ENCODE measurements at regions not wholly inside any gene's neighbourhood (a gene's known extent, or its start where the extent isn't known, plus 50 kb on each side); places are given as distances from the start of the nearest gene placed in this dataset.
"Not testable (repeated sequence)": the region's sequence is repeated elsewhere in the genome, so short reads cannot be mapped to it uniquely, and the experiment has no call there.

DNA sequence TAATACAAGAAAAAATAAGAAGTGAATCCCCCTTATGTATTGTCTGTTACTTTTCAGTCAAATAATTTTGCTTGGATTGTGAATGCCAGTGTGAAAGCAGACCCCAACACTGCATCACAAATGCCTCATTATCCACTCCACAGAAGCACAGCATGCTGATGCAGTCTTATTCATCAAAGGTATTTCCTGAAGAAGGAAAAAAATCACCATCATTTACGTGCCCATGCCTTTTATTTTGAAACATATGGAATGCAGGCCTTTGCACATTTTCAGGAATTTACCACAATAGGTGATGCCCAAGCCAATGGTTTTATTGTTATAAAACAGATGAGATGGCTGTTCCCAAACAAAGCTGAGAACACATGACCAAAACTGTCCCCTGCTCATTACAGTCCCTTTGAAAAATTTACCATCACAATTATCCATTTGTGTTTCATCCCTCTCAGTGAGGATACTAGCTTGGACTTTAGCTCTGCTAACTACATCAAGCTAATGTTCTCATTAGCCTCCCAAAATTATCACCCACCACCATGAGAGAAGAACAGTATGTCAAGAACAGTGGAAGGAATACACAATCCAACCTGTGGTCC lies 180.6 kb upstream of the HTR1E start:
- no peak for ATAC-seq (ENCODE audit: poor library complexity)
- intact Hi-C loops (cut with DNase I), result no loop called here

DNA sequence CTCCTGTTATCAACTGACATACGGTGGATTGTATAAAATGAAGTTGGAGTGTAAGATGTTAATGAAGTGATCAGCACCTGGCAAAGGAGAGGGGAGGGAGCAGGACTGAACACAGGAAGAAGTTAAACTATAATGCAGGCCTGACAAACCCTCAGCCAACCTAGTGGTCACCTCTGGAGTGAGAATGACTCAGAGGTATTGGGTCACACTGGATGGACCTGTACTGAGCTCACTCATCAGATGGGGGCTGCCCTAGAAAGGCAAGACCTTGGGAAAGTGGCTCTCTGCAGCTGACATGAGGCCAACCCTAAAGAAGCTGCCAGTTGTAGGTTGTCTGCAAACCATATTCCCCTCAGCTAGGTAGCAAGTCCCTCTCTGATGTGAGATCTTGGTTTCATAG lies 193.3 kb upstream of the HTR1E start:
- intact Hi-C loops (cut with DNase I), result no loop called here
- ATAC-seq (ENCODE audit: poor library complexity), result no peak
- no peak for DNase-seq

More for the DNA sequence above, 180.6 kb upstream of the HTR1E start:
- DNase-seq, result no peak

DNA sequence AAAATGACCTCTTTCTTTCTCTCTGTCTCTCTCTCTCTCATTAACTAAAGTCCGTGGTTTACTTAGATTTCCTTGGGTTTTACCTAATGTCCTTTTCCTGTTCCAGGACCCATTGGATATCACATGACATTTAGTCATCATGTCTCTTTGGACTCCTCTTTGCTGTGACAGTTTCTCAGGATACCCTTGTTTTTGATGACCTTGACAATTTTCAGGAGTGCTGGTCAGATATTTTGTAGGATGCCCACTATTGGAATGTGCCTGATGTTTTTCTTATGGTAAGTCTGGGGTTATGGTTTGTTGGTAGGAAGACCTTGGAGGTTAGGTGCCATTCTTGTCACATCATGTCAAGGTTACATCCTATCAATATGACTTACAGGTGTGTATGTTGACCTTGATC lies 199.2 kb upstream of the HTR1E start:
- DNase-seq, result no peak
- intact Hi-C loops (cut with DNase I), result no loop called here
- no peak for ATAC-seq (ENCODE audit: poor library complexity)

DNA sequence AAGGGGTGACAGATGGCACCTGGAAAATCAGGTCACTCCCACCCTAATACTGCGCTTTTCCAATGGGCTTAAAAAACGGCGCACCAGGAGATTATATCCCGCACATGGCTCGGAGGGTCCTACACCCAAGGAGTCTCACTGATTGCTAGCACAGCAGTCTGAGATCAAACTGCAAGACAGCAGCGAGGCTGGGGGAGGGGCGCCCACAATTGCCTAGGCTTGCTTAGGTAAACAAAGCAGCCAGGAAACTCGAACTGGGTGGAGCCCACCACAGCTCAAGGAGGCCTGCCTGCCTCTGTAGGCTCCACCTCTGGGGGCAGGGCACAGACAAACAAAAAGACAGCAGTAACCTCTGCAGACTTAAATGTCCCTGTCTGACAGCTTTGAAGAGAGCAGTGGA lies 205.7 kb upstream of the HTR1E start:
- ATAC-seq (ENCODE audit: poor library complexity); DNase-seq; intact Hi-C loops (cut with DNase I): not testable (repeated sequence)

DNA sequence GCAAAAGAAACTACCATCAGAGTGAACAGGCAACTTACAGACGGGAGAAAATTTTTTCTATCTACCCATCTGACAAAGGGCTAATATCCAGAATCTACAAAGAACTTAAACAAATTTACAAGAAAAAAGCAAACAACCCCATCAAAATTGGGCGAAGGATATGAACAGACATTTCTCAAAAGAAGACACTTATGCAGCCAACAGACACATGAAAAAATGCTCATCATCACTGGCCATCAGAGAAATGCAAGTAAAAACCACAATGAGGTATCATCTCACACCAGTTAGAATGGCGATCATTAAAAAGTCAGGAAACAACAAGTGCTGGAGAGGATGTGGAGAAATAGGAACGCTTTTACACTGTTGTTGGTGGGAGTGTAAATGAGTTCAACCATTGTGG lies 206.6 kb upstream of the HTR1E start:
- ATAC-seq (ENCODE audit: poor library complexity); DNase-seq; intact Hi-C loops (cut with DNase I): not testable (repeated sequence)

DNA sequence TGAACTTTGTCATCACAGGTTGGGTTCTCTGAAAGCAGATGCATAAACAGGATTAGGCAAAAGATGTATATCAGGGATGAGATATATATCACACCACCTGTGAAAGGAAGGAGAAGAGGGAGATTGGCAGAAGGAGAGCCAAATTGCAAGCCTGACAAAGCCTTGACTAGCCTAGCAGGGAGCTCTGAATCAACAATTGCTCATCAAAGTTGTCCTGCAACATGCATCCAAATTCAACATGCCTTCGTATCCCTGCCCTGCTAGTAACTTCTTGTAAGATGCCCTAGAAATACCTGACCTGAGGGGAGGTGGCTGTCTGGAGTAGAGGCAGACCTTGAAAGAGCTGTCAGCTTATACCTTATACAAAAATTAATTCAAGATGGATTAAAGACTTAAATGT lies 207.1 kb upstream of the HTR1E start:
- intact Hi-C loops (cut with DNase I), result no loop called here
- no peak for DNase-seq
- no peak for ATAC-seq (ENCODE audit: poor library complexity)

DNA sequence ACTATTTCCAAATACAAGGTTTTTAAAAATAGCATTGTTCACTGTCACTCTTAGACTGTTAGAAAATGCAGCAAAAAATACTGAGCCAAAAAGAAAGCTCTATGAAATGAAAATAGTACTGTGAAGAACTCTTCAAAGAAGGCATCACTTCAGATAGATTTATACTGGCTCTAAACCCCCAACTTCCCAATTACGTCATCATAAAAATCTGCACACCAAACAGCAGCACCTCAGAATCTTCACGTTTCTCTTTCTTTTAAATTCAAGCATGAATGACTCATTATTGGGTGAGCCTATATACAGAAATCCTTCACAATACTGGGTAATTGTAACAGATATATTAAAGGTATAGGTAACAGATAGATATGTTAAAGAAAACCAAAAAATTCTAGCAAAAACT lies 208.4 kb upstream of the HTR1E start:
- intact Hi-C loops (cut with DNase I), result no loop called here
- ATAC-seq (ENCODE audit: poor library complexity) (no peak), DNase-seq (no peak)

DNA sequence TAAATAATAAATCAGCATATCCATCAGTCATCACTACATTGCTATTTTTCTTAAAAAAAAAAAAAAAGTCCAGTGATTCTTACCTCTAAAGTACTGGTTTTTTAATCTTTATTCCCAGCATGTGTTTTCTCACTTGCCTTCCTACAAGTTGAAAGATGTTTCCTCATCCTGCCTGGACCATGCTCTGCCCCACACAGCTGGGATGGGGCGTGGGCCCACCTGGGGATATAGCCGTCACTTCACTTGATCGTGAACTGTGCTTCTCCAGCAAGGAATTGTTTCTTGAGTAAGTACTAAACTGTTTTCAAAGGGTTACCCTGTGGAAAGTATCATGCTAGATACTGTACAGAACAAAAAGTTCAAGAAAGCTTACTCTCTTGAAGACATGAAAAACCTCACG lies 212.6 kb upstream of the HTR1E start:
- DNase-seq, result no peak
- intact Hi-C loops (cut with DNase I), result no loop called here
- ATAC-seq (ENCODE audit: poor library complexity), result no peak

DNA sequence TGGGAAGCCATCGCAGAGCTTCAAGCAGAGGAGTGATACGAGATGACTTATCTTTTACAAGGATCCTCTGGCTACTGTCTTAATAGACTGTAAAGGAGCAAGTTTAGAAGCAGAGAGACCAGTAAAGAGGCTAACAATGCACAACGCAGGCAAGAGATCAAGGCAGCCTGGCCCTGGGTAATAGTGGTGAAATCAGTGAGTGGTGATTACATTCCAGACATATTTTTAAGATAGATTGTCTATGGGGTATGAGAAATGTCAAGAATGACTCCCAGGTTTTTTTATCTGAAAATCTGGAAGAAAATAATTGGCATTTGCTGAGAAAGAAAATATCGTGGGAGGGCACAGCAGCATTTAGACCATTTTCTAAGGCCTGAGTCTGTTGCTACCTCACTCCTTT lies 213.6 kb upstream of the HTR1E start:
- no peak for ATAC-seq (ENCODE audit: poor library complexity)
- intact Hi-C loops (cut with DNase I), result no loop called here
- DNase-seq, result no peak

DNA sequence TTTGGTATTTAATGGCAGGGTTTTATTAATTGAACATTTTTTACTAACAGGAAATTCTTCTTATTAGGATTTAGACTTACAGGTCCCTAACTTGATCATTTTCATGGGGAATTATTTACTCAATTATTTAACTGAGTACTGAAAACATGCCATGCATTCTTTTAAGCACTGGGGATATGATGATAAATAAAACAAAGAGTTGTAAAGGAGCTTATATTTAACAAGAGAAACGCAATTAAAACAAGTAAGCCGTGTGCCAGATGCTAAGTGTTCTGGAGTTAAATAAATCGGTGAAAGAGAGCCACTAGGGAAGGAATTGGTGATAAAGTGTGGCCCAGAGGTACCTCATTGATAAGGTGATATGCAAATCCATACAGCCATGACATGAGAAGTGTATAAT lies 214.2 kb upstream of the HTR1E start:
- intact Hi-C loops (cut with DNase I), result no loop called here
- DNase-seq, result no peak
- ATAC-seq (ENCODE audit: poor library complexity), result no peak

DNA sequence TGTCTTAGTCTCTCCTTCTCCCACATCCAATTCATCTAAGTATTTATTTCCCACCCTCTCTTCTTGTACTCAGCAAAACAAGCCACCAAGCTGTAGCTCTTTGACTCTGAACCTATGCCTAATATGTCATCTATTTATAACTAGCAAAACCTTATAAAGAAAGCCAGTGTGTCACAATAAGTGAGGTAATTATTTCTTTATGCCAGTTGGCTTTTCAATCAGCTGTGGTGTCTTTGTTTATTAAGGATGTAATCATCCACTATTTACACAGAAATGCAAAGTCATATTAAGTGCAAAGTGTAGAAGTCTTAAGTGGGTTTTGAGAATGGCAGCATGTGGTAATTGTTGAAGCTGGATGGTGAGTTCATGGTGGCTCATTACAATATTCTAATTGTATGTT lies 215.2 kb upstream of the HTR1E start:
- DNase-seq (no peak), ATAC-seq (ENCODE audit: poor library complexity) (no peak)
- intact Hi-C loops (cut with DNase I), result no loop called here

DNA sequence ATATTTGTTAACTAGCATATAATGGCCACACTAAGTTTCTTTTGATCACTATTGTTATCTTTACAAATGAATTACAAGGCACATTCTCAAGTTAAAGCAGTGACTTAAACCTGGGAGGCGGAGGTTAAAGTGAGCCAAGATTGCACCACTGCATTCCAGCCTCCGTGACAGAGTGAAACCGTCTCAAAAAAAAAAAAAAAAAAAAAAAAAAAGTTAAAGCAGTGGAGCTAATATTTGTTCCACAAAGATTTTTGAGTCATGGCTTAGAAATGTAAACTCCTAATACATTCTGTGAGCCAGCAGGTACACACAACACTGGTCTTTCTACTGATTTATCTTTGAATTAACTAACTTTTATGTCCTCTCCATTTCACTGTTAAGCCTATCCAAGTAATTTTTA lies 221.7 kb upstream of the HTR1E start:
- ATAC-seq (ENCODE audit: poor library complexity) (no peak), DNase-seq (no peak)
- intact Hi-C loops (cut with DNase I), result no loop called here

DNA sequence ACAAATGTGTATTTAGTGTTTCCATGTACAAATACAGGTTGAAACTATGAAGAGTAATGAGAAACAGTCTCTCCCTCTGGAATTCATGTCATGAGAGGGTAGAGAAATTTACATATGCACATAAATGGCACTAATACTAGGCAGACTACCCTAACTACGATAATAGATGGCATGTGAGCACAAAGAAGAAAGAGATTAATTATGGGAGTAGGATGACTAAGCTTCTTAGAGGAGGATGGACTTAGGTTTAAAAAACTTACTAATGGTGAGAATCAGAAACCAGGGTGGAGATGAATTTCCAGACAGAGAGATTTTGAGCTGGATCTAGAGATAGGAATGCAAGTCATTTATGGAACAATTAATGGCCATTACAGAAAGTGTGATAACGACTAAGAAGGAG lies 225.3 kb upstream of the HTR1E start:
- DNase-seq (no peak), ATAC-seq (ENCODE audit: poor library complexity) (no peak)
- intact Hi-C loops (cut with DNase I), result no loop called here

DNA sequence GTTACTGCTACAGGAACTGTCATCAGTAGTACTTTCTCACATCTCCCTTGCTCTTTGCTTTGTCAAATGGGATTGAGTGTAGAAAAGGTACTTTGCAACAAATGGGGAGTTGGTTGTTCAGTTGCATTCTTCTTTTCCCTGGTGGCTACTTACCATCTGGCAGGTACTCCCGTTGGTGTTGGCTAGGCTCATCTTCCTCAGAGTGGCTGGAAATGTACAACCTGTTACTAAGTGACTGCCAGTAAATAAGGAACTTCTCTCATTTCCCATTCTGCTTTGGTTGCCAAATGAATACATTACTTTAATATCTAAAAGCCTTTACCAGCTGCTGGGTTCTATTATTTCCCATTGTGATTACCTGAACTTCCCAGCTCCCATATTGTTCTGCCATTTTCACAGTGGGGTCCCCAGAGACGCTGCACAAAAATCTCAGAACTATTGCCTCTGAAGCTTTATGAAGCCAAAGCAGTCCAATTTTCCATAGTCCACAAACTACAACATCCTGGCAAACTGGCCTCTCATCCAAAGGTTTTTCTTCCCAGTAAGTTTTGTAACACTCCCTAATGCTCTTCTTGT lies 229.7 kb upstream of the HTR1E start:
- no peak for DNase-seq
- ATAC-seq (ENCODE audit: poor library complexity), result peak; percentile 49
- intact Hi-C loops (cut with DNase I), result no loop called here

DNA sequence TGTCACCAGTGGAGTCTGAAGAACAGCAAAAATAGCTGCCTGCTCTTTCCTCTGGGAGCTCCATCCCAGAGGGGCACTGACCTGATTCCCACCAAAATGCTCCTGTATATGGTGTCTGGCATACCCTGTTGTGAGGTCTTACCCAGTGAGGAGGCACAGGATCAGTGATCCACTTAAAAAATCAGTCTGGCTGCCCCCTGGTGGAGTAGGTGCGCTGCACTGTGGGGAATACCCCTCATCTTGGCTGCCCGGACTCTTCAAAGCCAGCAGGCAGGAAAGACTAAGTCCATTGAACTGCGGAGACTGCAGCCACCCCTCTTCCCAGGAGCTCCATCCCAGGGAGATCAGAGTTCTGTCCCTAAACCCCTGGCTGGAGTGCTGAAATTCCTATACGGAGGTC lies 230.9 kb upstream of the HTR1E start:
- no peak for ATAC-seq (ENCODE audit: poor library complexity)
- intact Hi-C loops (cut with DNase I), result no loop called here
- DNase-seq, result no peak

DNA sequence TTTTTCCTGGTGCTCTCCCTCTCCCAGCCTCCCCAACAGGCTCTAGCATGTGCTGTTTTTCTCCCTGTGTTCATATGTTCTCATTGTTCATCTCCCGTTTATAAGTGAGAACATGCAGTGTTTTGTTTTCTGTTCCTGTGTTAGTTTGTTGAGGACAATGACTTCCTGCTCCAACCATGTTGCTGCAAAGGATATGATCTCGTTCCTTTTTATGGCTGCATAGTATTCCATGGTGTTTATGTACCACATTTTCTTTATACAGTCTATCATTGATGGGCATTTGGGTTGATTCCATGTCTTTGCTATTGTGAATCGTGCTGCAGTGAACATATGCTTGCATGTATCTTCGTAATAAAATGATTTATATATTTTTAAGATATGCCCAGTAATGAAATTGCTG lies 236.1 kb upstream of the HTR1E start:
- ATAC-seq (ENCODE audit: poor library complexity); intact Hi-C loops (cut with DNase I); DNase-seq: not testable (repeated sequence)

DNA sequence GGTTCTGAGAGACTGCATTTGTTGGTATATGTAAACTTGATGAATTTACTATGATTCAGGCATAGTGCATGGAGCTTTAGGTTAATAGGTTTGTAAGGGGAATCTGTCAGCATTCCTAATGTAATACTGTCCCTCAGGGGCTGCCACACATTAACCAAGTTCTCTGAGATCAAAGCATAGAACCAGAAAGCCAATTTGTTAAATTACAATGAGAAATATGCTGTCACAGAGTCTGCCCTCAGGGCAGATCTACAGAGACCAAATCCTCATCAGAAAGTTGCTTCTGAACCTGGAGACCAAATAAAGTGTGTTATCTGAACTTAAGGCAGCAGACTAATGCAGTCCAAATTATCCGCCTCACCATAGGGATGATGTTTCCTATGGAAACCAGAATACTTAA lies 250.8 kb upstream of the HTR1E start:
- intact Hi-C loops (cut with DNase I), result no loop called here

DNA sequence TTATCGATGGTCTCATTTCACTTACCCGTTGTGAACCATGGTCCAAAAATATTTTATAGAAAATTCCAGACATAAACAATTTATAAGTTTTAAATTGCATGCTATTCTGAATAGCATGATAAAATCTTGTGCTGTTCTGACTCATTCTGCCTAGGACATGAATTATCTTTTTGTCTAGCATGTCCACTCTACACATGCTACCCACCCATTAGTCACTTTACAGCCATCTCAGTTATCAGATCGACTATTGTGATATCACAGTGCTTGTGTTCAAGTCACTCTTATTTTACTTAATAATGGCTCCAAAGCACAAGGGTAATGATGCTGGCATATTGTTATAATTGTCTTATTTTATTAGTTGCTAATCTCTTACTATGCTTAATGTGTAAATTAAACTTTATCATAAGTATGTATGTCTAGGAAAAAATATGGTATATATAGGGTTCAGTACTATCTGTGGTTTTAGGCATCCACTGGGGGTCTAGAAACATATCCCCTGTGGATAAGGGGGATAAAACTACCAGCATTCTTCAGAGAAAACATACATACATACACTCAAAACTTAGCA lies 252.0 kb upstream of the HTR1E start:
- DNase-seq, result no peak
- intact Hi-C loops (cut with DNase I), result no loop called here
- ATAC-seq (ENCODE audit: poor library complexity), result no peak

More for the DNA sequence above, 250.8 kb upstream of the HTR1E start:
- no peak for ATAC-seq (ENCODE audit: poor library complexity)
- DNase-seq, result no peak

DNA sequence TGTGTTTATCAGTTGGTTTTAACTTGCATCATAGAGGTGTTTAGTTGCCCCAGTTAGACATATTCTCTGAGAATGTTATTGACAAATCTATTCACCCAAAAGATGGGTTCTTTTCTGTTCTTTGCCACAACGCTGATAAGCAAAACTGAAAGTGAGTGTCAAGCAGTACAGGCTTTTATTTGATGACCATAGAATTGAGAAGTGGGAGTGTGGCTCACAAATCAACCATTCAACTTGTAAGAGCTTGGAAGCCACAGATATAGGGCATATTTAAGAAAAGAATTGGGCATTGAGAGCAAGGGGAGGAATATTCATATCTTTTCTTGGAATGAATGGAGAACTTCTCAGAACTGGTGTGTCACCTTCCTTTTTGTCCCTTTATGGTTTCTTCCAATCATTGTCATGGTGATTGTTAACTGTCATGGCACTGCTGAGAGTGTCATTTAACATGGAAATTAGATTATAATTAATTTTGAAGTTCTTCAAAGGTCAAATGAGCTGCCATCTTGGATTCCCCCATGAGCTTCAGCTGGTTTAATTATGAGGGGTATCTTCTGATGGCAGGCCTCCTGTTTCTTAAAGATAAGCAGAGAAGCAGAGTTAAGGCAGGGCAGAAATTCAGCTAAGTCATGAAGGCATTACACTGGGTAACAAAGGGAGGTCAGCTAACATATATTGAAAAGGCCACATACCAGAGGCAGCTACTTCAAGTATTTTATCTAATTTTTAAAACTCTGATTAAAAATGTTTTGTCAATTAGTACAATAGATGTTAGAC lies 254.0 kb upstream of the HTR1E start:
- intact Hi-C loops (cut with DNase I), result no loop called here
- no peak for ATAC-seq (ENCODE audit: poor library complexity)

DNA sequence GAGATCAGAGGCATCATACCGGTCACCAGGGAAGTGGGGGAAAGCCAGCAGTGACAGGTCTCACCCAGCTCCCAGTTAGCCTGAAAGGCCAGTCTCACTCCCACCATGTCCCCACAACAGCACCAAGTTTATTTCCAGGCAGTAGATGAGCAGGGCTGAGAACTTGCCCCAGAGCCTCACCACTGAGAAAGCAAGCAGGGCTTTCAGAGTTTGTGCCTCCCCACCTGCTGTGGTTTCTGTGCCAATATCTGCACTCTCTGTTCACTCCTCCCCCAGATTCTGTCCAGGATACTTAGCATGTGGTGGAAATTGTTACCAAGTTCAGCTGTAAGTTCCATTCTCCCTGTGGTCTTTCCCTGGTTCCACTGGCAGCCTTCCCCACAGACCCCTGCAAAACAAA lies 255.0 kb upstream of the HTR1E start:
- intact Hi-C loops (cut with DNase I), result no loop called here
- no peak for ATAC-seq (ENCODE audit: poor library complexity)

More for the DNA sequence above, 254.0 kb upstream of the HTR1E start:
- DNase-seq, result no peak

More for the DNA sequence above, 255.0 kb upstream of the HTR1E start:
- no peak for DNase-seq
